ENCODE measurements at regions not wholly inside any gene's neighbourhood (a gene's known extent, or its start where the extent isn't known, plus 50 kb on each side); places are given as distances from the start of the nearest gene placed in this dataset.

DNA sequence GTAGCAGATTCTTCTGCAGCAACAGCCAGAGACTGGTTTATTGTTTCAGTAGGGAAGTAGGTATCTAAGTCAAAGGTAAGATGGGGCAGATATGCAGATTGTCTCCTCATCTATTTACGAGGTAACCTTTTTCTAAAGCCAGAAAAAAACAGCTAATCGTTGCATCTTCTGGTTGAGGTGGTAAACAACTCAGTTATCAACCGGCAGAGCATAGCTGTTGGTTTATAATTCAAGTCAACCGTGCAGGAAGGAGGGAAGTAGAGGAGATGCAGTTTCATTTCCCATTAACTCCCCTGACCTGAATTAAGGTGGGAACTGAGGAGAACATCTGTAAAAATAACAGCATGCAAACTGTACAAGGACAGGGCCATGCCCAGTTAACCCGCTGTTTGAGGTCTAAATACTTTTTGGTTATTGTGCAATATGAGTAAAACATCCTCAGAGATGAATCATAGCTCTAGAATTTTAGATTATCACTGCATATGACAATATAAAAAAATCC lies 156.5 kb upstream of the ITGB1 start:
- Histone ChIP-seq H3K4me1 (ENCODE audit: control insufficient read depth in 1 of 2, insufficient read depth in 1 of 2, low read depth in 1 of 2, low read length in 1 of 2) (no peaks in the 10 kb centered on the region), H3K27ac (no peak overlapping the region), H3K9me3 (no peaks in the 10 kb centered on the region), H3K27me3 (peaks cover 11% of the 10 kb centered on the region), H3K36me3 (no peaks in the 10 kb centered on the region), H3K4me3 (ENCODE audit: low read depth in 1 of 2, low read length in 1 of 2) (no peak overlapping the region)
- TF ChIP-seq, protein P1, sequence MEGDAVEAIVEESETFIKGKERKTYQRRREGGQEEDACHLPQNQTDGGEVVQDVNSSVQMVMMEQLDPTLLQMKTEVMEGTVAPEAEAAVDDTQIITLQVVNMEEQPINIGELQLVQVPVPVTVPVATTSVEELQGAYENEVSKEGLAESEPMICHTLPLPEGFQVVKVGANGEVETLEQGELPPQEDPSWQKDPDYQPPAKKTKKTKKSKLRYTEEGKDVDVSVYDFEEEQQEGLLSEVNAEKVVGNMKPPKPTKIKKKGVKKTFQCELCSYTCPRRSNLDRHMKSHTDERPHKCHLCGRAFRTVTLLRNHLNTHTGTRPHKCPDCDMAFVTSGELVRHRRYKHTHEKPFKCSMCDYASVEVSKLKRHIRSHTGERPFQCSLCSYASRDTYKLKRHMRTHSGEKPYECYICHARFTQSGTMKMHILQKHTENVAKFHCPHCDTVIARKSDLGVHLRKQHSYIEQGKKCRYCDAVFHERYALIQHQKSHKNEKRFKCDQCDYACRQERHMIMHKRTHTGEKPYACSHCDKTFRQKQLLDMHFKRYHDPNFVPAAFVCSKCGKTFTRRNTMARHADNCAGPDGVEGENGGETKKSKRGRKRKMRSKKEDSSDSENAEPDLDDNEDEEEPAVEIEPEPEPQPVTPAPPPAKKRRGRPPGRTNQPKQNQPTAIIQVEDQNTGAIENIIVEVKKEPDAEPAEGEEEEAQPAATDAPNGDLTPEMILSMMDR (IDR thresholded peaks at IDR 0.05): no peak

DNA sequence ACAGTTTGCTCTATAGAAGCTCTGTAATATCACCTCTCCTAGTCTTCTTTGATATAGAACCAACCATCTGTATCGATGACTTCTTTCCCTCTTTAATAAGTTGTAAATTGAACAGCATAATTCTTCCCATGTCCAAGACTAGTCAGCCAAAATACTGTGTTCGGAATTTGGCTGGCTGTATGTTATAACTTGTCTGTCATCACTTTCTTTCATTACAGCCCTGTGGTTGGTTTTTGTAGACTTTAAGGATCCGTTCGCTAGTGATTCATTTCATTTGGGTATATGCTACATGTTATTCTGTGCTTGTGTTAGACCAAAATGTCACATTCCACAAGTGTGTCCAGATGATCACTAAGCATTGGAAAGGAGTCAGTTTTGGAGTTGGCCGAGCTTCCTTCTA lies 155.4 kb upstream of the ITGB1 start:
- Histone ChIP-seq H3K4me3 (ENCODE audit: low read depth in 1 of 2, low read length in 1 of 2) (no peak overlapping the region), H3K36me3 (no peaks in the 10 kb centered on the region), H3K27me3 (peaks cover 13% of the 10 kb centered on the region), H3K9me3 (no peaks in the 10 kb centered on the region), H3K27ac (no peak overlapping the region), H3K4me1 (ENCODE audit: control insufficient read depth in 1 of 2, insufficient read depth in 1 of 2, low read depth in 1 of 2, low read length in 1 of 2) (no peaks in the 10 kb centered on the region)
- TF ChIP-seq, protein P1 (IDR thresholded peaks at IDR 0.05): no peak

DNA sequence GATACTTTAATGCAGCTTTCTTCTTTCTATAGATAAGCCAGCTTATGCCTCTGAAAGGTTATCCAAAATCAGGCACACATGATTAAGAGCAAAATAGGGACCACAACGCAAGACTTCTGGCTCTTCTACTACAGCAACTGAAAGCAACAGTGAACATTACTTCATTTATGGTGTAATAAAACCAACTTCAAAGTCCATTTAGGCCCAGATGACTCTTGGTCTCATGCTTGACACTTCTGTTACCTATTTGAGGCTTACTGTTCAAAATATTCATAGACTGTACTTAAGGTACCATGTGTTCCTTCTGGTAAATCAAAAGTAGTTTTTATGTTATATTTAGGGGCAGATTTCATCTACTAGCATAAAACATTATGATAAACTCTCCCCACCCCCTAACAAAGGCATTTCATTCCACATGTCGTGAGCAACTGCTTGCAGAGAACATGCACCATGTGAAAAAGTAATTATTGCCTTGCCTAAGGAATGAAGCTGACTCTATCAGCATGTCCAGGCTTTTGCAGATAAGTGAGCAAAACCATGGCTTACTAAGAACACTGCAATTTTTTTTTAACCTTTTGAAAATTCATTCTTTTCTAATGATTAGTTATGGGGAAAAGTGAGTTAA lies 154.9 kb upstream of the ITGB1 start:
- Histone ChIP-seq H3K27ac (no peak overlapping the region), H3K4me3 (ENCODE audit: low read depth in 1 of 2, low read length in 1 of 2) (no peak overlapping the region), H3K36me3 (no peaks in the 10 kb centered on the region), H3K4me1 (ENCODE audit: control insufficient read depth in 1 of 2, insufficient read depth in 1 of 2, low read depth in 1 of 2, low read length in 1 of 2) (no peaks in the 10 kb centered on the region), H3K27me3 (peaks cover 13% of the 10 kb centered on the region), H3K9me3 (no peaks in the 10 kb centered on the region)
- TF ChIP-seq, protein P1 (IDR thresholded peaks at IDR 0.05): no peak

DNA sequence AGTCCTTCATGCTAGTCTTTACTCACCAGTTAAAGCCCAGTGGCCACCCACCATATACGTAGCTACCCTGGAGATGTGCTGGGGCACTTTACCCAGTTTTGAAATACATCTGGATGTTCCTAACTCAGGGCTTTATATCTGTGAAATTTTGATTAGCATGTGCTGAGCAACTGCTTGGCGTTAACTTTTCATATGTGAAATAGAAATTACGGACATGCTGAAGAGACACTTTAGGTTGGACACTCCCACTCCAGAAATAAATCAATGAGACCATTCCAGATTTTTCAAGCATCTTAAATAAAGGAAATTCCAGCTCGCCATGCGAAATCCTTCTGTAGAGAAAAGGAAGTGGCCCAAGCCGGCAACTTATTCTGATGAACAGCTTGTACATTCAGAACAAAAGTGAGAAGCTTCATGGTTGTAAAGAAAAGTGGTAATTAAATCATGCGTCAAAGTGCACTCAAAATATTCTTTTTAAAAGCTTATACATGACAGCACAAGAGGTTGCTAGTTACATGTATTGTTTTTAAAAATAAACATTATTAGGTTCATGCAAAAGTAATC lies 153.5 kb upstream of the ITGB1 start:
- Histone ChIP-seq H3K27ac (no peak overlapping the region), H3K27me3 (peaks cover 13% of the 10 kb centered on the region), H3K36me3 (no peaks in the 10 kb centered on the region), H3K4me3 (ENCODE audit: low read depth in 1 of 2, low read length in 1 of 2) (no peak overlapping the region), H3K4me1 (ENCODE audit: control insufficient read depth in 1 of 2, insufficient read depth in 1 of 2, low read depth in 1 of 2, low read length in 1 of 2) (no peaks in the 10 kb centered on the region), H3K9me3 (no peaks in the 10 kb centered on the region)
- TF ChIP-seq, protein P1 (IDR thresholded peaks at IDR 0.05): no peak

DNA sequence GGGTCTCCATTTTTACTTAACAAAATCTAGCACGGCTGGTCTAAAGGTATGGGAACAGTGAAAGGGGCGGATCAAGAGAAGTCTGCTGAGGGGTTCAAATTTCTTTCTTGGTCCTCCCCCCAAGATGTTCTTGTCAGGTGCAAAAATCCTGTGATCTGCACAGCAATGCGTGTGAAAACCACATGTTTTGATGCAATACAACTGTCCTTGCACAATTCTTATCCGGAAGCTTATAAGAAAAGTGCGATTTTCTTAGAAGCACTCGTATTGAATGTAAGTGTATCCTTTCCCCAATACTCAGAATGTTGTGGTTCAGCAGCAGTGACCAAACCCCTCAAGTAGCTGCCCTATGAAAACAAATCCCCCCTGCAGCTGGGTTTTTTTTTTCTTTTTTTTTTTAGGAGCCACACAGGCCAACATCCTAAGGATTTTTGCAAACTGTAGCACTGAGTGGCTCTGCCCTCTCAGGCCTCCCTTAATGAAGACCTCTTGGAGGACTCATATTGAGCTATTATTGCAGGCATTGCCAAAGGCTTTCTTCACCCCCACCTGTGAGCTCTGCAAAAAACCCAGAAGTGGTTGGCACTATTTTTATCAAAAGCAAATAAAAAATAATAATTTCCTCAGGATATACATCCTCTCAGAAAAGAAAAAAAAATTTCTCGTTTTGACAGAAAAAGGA lies 151.9 kb upstream of the ITGB1 start:
- Histone ChIP-seq H3K27ac (no peak overlapping the region), H3K27me3 (peaks cover 13% of the 10 kb centered on the region)

More for the DNA sequence above, 151.9 kb upstream of the ITGB1 start:
- H3K36me3 ChIP-seq: no peaks in the 10 kb centered on the region
- TF ChIP-seq, protein P1 (IDR thresholded peaks at IDR 0.05): no peak
- no peaks in the 10 kb centered on the region for H3K4me1 ChIP-seq (ENCODE audit: control insufficient read depth in 1 of 2, insufficient read depth in 1 of 2, low read depth in 1 of 2, low read length in 1 of 2)
- H3K4me3 ChIP-seq (ENCODE audit: low read depth in 1 of 2, low read length in 1 of 2): no peak overlapping the region
- no peaks in the 10 kb centered on the region for H3K9me3 ChIP-seq
